H1 (cell line): ENCODE measurements at regions not wholly inside any gene's neighbourhood (a gene's known extent, or its start where the extent isn't known, plus 50 kb on each side); places are given as distances from the start of the nearest gene placed in this dataset.

ENCODE experiments used
- CTCF ChIA-PET: fragments of 300-600 bp; sonication (Branson Sonifier 250); formaldehyde crosslinking; loops from one replicate; lab custom pipeline; 2021; ENCODE audit not compliant: partially characterized antibody; lab: Charles Lee
- POLR2A ChIA-PET: fragments of 300-600 bp; sonication (Branson Sonifier 250); formaldehyde crosslinking; loops from one replicate; lab custom pipeline; 2021; ENCODE audit warnings: inconsistent platforms; ENCODE audit not compliant: partially characterized antibody; lab: Charles Lee
- DNase-seq, 2 experiments: peaks; one replicate each; pipeline versions ENCODE4 v3.0.0 to v3.0.0-alpha.2; 2010 to 2022; ENCODE audit warnings: low spot score in 2 of 2, low read depth in 1 of 2, mixed read lengths in 1 of 2
- FAIRE-seq: peaks from 2 replicates; lab custom pipeline; 2011; peaks lifted over from hg19 to GRCh38; lab: Jason Lieb, UNC
- H2AFZ ChIP-seq: 2 replicates; pipeline ENCODE4 v1.8.1; 2012; ENCODE audit warnings: low read length, inconsistent platforms
- H2AK5ac ChIP-seq: 2 replicates; pipeline ENCODE4 v1.6.1; 2013; ENCODE audit warnings: low read depth, low read length
- H2BK120ac ChIP-seq: replicated peaks from 2 replicates; pipeline ENCODE3; 2013; ENCODE audit warnings: low read depth, low read length, inconsistent platforms
- H2BK12ac ChIP-seq: 2 replicates; pipeline ENCODE4 v1.6.1; 2013; ENCODE audit warnings: low read depth, low read length
- H2BK15ac ChIP-seq: 2 replicates; pipeline ENCODE4 v1.6.1; 2013; ENCODE audit warnings: low read length
- H2BK20ac ChIP-seq: 2 replicates; pipeline ENCODE4 v1.6.1; 2013; ENCODE audit warnings: low read length
- H2BK5ac ChIP-seq: 2 replicates; pipeline ENCODE4 v1.6.1; 2013; ENCODE audit warnings: low read depth, low read length
- H3K14ac ChIP-seq: 2 replicates; pipeline ENCODE4 v1.6.1; 2013; ENCODE audit warnings: inconsistent platforms; ENCODE audit not compliant: insufficient read length
- H3K18ac ChIP-seq: 2 replicates; pipeline ENCODE4 v1.6.1; 2013; ENCODE audit warnings: low read length; ENCODE audit errors: extremely low read depth
- H3K23ac ChIP-seq: 2 replicates; pipeline ENCODE4 v1.6.1; 2013; ENCODE audit warnings: inconsistent platforms; ENCODE audit not compliant: insufficient read length
- H3K23me2 ChIP-seq: 2 replicates; pipeline ENCODE4 v1.6.1; 2013; ENCODE audit warnings: low read depth, low read length
- H3K27ac ChIP-seq: 2 replicates; pipeline ENCODE4 v1.6.1; 2011; ENCODE audit warnings: low read depth, low read length, inconsistent platforms
- H3K27me3 ChIP-seq, 4 experiments: replicated peaks in 1 of 4; 1 replicate in 1 of 4; 2 replicates in 3 of 4; pipeline versions ENCODE4 v1.6.1 to v1.8.1; 2011 to 2013; ENCODE audit warnings: low read length in 3 of 4, mild to moderate bottlenecking in 3 of 4, inconsistent platforms in 2 of 4, mixed read lengths in 2 of 4, moderate library complexity in 1 of 4; ENCODE audit not compliant: control insufficient read depth in 3 of 4, insufficient read depth in 3 of 4; ENCODE audit errors: extremely low read depth in 1 of 4
- H3K36me3 ChIP-seq, 4 experiments: 2 replicates each; pipeline versions ENCODE4 v1.6.1 to v1.8.1; 2011 to 2013; ENCODE audit warnings: mild to moderate bottlenecking in 4 of 4, low read length in 3 of 4, moderate library complexity in 2 of 4, control low read depth in 1 of 4, inconsistent platforms in 1 of 4; ENCODE audit not compliant: insufficient read depth in 4 of 4, control insufficient read depth in 2 of 4
- H3K4ac ChIP-seq: replicated peaks from 2 replicates; pipeline ENCODE3; 2013; ENCODE audit warnings: low read length, low read depth, mixed read lengths, inconsistent platforms; ENCODE audit not compliant: insufficient read length
- H3K4me1 ChIP-seq, 4 experiments: replicated peaks in 1 of 4; 1 replicate in 1 of 4; 2 replicates in 3 of 4; pipeline versions ENCODE4 v1.6.1 to v1.8.1; 2011 to 2013; ENCODE audit warnings: low read length in 3 of 4, inconsistent platforms in 2 of 4, mixed read lengths in 1 of 4; ENCODE audit not compliant: insufficient read depth in 4 of 4, control insufficient read depth in 3 of 4
- H3K4me2 ChIP-seq, 2 experiments: 2 replicates each; pipeline versions ENCODE4 v1.6.1 to v1.8.1; 2011 to 2013; ENCODE audit warnings: low read depth in 2 of 2, low read length in 2 of 2, control low read depth in 1 of 2, inconsistent platforms in 1 of 2, mild to moderate bottlenecking in 1 of 2; ENCODE audit not compliant: insufficient read depth in 1 of 2
- H3K4me3 ChIP-seq, 4 experiments: fragments of 200-600, 300-600 bp in 1 of 4; sonication (generic), shearing (Covaris generic), sonication (Bioruptor Twin) in 1 of 4; 2 replicates each; pipeline versions ENCODE4 v1.5.1 to v1.8.1; 2011 to 2016; ENCODE audit warnings: low read length in 4 of 4, low read depth in 3 of 4, control low read depth in 2 of 4, inconsistent platforms in 2 of 4, mild to moderate bottlenecking in 2 of 4, mixed read lengths in 1 of 4, moderate library complexity in 1 of 4; ENCODE audit not compliant: insufficient read depth in 2 of 4; ENCODE audit errors: extremely low read depth in 1 of 4
- H3K56ac ChIP-seq: replicated peaks from 2 replicates; pipeline ENCODE3; 2013; ENCODE audit warnings: low read depth, mild to moderate bottlenecking, mixed read lengths, low read length, inconsistent platforms; ENCODE audit not compliant: insufficient read length
- H3K79me1 ChIP-seq: 2 replicates; pipeline ENCODE4 v1.6.1; 2013; ENCODE audit warnings: low read depth, low read length, control low read depth
- H3K79me2 ChIP-seq, 2 experiments: 2 replicates each; pipeline versions ENCODE4 v1.6.1 to v1.8.1; 2012 to 2013; ENCODE audit warnings: low read length in 2 of 2, mild to moderate bottlenecking in 2 of 2, inconsistent platforms in 1 of 2; ENCODE audit not compliant: insufficient read depth in 2 of 2, control insufficient read depth in 1 of 2
- H3K9ac ChIP-seq, 4 experiments: replicated peaks in 1 of 4; 1 replicate in 1 of 4; 2 replicates in 3 of 4; pipeline versions ENCODE4 v1.6.1 to v1.8.1; 2011 to 2013; ENCODE audit warnings: low read depth in 3 of 4, low read length in 3 of 4, control low read depth in 2 of 4, mild to moderate bottlenecking in 2 of 4, moderate library complexity in 2 of 4, inconsistent platforms in 1 of 4; ENCODE audit errors: extremely low read depth in 1 of 4
- H3K9me3 ChIP-seq, 2 experiments: 2 replicates each; pipeline versions ENCODE4 v1.6.1 to v1.8.1; 2012 to 2013; ENCODE audit warnings: mild to moderate bottlenecking in 2 of 2, moderate library complexity in 2 of 2, control low read depth in 1 of 2, inconsistent platforms in 1 of 2, low read depth in 1 of 2, low read length in 1 of 2, mixed read lengths in 1 of 2; ENCODE audit not compliant: insufficient read depth in 2 of 2
- H4K20me1 ChIP-seq, 2 experiments: replicated peaks in 1 of 2; 2 replicates each; pipeline versions ENCODE3 to v1.8.1; 2011 to 2013; ENCODE audit warnings: inconsistent platforms in 2 of 2, low read length in 2 of 2, mild to moderate bottlenecking in 1 of 2; ENCODE audit not compliant: insufficient read depth in 2 of 2, control insufficient read depth in 1 of 2
- H4K5ac ChIP-seq: 2 replicates; pipeline ENCODE4 v1.6.1; 2013; ENCODE audit warnings: low read length, low read depth, mixed read lengths, inconsistent platforms; ENCODE audit not compliant: insufficient read length
- H4K8ac ChIP-seq: 2 replicates; pipeline ENCODE4 v1.8.0; 2013; ENCODE audit warnings: mild to moderate bottlenecking, moderate library complexity, low read length, inconsistent platforms; ENCODE audit not compliant: insufficient read depth; ENCODE audit errors: extremely low read depth
- H4K91ac ChIP-seq: replicated peaks from 2 replicates; pipeline ENCODE3; 2013; ENCODE audit warnings: low read length, mixed read lengths, inconsistent platforms; ENCODE audit not compliant: insufficient read length
- CHD1 ChIP-seq: IDR thresholded peaks from 2 replicates; pipeline ENCODE4 v1.6.1; 2012; ENCODE audit warnings: low read depth, low read length, improper control_type of control experiment
- CHD2 ChIP-seq: IDR thresholded peaks from 2 replicates; pipeline ENCODE4 v1.6.1; 2012; ENCODE audit warnings: low read length, improper control_type of control experiment
- EGR1 ChIP-seq: IDR thresholded peaks from 2 replicates; pipeline ENCODE4 v1.6.1; 2011; ENCODE audit warnings: low read depth, low read length, borderline replicate concordance
- GTF2F1 ChIP-seq: IDR thresholded peaks from 2 replicates; pipeline ENCODE4 v1.6.1; 2012; ENCODE audit warnings: low read depth, low read length, improper control_type of control experiment, borderline replicate concordance
- KDM1A ChIP-seq: fragments of 200-600, 300-600 bp; sonication (generic); IDR thresholded peaks from 2 replicates; pipeline ENCODE4 v1.7.1; 2016; ENCODE audit warnings: mild to moderate bottlenecking, low read length, borderline replicate concordance
- NRF1 ChIP-seq: IDR thresholded peaks from 2 replicates; pipeline ENCODE4 v1.6.1; 2011; ENCODE audit warnings: mild to moderate bottlenecking, low read depth, low read length, improper control_type of control experiment
- POU5F1 ChIP-seq: IDR thresholded peaks from 2 replicates; pipeline ENCODE4 v1.6.1; 2011; ENCODE audit warnings: low read depth, mild to moderate bottlenecking, low read length, moderate library complexity
- RBBP5 ChIP-seq: IDR thresholded peaks from 2 replicates; pipeline ENCODE4 v1.7.1; 2012; ENCODE audit warnings: low read depth, mild to moderate bottlenecking, inconsistent platforms, low read length, moderate library complexity, borderline replicate concordance
- SAP30 ChIP-seq: fragments of 300-600 bp; sonication (generic); IDR thresholded peaks from 2 replicates; pipeline ENCODE4 v1.7.1; 2012; ENCODE audit warnings: low read length, moderate library complexity, mild to moderate bottlenecking, inconsistent platforms; ENCODE audit not compliant: insufficient read depth, insufficient replicate concordance
- WGBS, 2 experiments: shearing (Covaris generic) in 1 of 2; methylation state at CpG; one replicate each; pipeline versions ENCODE4 v1.1.6 to v1.1.7; 2013 to 2015; ENCODE audit warnings: low lambda C conversion rate in 2 of 2, mixed read lengths in 2 of 2, inconsistent platforms in 1 of 2, low coverage in 1 of 2, missing lambda C conversion rate in 1 of 2; ENCODE audit not compliant: insufficient replicate concordance in 2 of 2, insufficient coverage in 1 of 2, insufficient read length in 1 of 2; ENCODE audit errors: extremely low coverage in 1 of 2, missing lambda C conversion rate in 1 of 2; 5-methylcytosine and 5-hydroxymethylcytosine counted together
- TF ChIP-seq, protein P1 (sequence below): IDR thresholded peaks from 2 replicates; pipeline ENCODE4 v1.6.1; 2012; ENCODE audit warnings: inconsistent platforms
- TF ChIP-seq, protein P2 (sequence below): IDR thresholded peaks from 2 replicates; pipeline ENCODE4 v1.6.1; 2011; ENCODE audit warnings: low read depth, mild to moderate bottlenecking, low read length; ENCODE audit not compliant: insufficient read depth
- TF ChIP-seq, protein P3 (sequence below): IDR thresholded peaks from 2 replicates; pipeline ENCODE4 v1.6.1; 2011; ENCODE audit warnings: low read length, improper control_type of control experiment

DNA sequence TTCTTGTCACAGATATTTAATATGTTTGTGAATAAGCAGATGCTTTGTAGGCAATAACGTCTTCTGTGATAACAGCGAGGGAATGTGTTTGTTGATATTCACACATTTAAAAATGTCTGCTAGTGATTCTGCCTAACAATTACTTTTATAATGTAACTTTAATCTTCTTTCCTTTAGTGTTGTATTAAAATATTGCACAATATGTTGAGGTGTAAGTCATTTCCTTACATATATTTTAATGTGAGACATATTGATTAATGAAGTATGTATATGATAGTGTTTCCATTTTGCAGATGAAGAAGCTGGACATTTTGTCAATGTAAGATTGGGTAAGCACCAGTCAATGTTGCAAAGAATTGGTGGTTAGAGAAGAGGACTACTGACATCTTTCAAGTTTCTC lies 324.4 kb downstream of the SLITRK1 start:
- FAIRE-seq (no peak), DNase-seq (no peak)
- no peaks in the 10 kb centered on the region for H3K79me2 ChIP-seq
- H3K79me1 ChIP-seq: no peaks in the 10 kb centered on the region
- H3K4me3 ChIP-seq: no peak overlapping the region
- no peak overlapping the region for H4K91ac ChIP-seq
- H2AK5ac ChIP-seq: no peak overlapping the region
- no peak overlapping the region for H2BK20ac ChIP-seq
- no peak overlapping the region for H4K8ac ChIP-seq
- no peak overlapping the region for H2AFZ ChIP-seq
- H3K4me1 ChIP-seq: no peaks in the 10 kb centered on the region
- H4K5ac ChIP-seq: no peak overlapping the region
- no peak overlapping the region for H3K9ac ChIP-seq
- no peak overlapping the region for H3K18ac ChIP-seq
- no peaks in the 10 kb centered on the region for H4K20me1 ChIP-seq
- no peak overlapping the region for H2BK120ac ChIP-seq
- H3K56ac ChIP-seq: no peak overlapping the region
- H3K4ac ChIP-seq: no peak overlapping the region
- H3K23ac ChIP-seq: no peak overlapping the region
- no peak overlapping the region for H3K27ac ChIP-seq
- POLR2A ChIA-PET: no interaction called here
- H2BK5ac ChIP-seq: no peak overlapping the region
- H3K14ac ChIP-seq: no peak overlapping the region
- H2BK15ac ChIP-seq: no peak overlapping the region
- no peaks in the 10 kb centered on the region for H3K9me3 ChIP-seq
- no peaks in the 10 kb centered on the region for H3K23me2 ChIP-seq
- CTCF ChIA-PET: no interaction called here
- no peak overlapping the region for H2BK12ac ChIP-seq
- no peaks in the 10 kb centered on the region for H3K36me3 ChIP-seq
- no peaks in the 10 kb centered on the region for H3K27me3 ChIP-seq
- WGBS, 2 experiments: 84% methylated on average over 2 of the region's 2 CpGs; no CpG with 5 or more reads in 1 of the 2 experiments
- no peak overlapping the region for H3K4me2 ChIP-seq
- TF ChIP-seq, protein P1, sequence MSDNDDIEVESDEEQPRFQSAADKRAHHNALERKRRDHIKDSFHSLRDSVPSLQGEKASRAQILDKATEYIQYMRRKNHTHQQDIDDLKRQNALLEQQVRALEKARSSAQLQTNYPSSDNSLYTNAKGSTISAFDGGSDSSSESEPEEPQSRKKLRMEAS: no peak
- TF ChIP-seq POU5F1: no peak
- TF ChIP-seq CHD1: no peak
- no peak for TF ChIP-seq KDM1A
- TF ChIP-seq, protein P2, sequence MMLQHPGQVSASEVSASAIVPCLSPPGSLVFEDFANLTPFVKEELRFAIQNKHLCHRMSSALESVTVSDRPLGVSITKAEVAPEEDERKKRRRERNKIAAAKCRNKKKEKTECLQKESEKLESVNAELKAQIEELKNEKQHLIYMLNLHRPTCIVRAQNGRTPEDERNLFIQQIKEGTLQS: no peak
- no peak for TF ChIP-seq NRF1
- no peak for TF ChIP-seq EGR1
- TF ChIP-seq CHD2: no peak
- no peak for TF ChIP-seq GTF2F1
- no peak for TF ChIP-seq SAP30
- TF ChIP-seq RBBP5: no peak
- TF ChIP-seq, protein P3, sequence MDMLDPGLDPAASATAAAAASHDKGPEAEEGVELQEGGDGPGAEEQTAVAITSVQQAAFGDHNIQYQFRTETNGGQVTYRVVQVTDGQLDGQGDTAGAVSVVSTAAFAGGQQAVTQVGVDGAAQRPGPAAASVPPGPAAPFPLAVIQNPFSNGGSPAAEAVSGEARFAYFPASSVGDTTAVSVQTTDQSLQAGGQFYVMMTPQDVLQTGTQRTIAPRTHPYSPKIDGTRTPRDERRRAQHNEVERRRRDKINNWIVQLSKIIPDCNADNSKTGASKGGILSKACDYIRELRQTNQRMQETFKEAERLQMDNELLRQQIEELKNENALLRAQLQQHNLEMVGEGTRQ: no peak
